Ishikawa (cell line): ENCODE measurements at regions not wholly inside any gene's neighbourhood (a gene's known extent, or its start where the extent isn't known, plus 50 kb on each side); places are given as distances from the start of the nearest gene placed in this dataset.

Source experiments
- CEBPB ChIP-seq: IDR thresholded peaks from 2 replicates; pipeline ENCODE4 v1.6.1; 2012
- CREB1 ChIP-seq: IDR thresholded peaks from 2 replicates; pipeline ENCODE4 v1.6.1; 2012; ENCODE audit warnings: low read depth
- EGR1 ChIP-seq: IDR thresholded peaks from 2 replicates; pipeline ENCODE4 v1.6.1; 2012
- EP300 ChIP-seq: IDR thresholded peaks from 2 replicates; pipeline ENCODE4 v1.6.1; 2012; ENCODE audit warnings: borderline replicate concordance
- FOXM1 ChIP-seq: IDR thresholded peaks from 2 replicates; pipeline ENCODE4 v1.6.1; 2012; ENCODE audit warnings: low read depth, borderline replicate concordance
- NFIC ChIP-seq: IDR thresholded peaks from 2 replicates; pipeline ENCODE4 v1.6.1; 2012
- RAD21 ChIP-seq: IDR thresholded peaks from 2 replicates; pipeline ENCODE4 v1.6.1; 2012; ENCODE audit warnings: low read depth
- TAF1 ChIP-seq: IDR thresholded peaks from 2 replicates; pipeline ENCODE4 v1.6.1; 2012; ENCODE audit warnings: low read depth, mild to moderate bottlenecking
- TCF12 ChIP-seq: IDR thresholded peaks from 2 replicates; pipeline ENCODE4 v1.6.1; 2012; ENCODE audit warnings: low read depth
- TEAD4 ChIP-seq: IDR thresholded peaks from 2 replicates; pipeline ENCODE4 v1.6.1; 2012
- YY1 ChIP-seq: IDR thresholded peaks from 2 replicates; pipeline ENCODE4 v1.6.1; 2012; ENCODE audit warnings: low read depth
- ZBTB7A ChIP-seq: IDR thresholded peaks from 2 replicates; pipeline ENCODE4 v1.6.1; 2012; ENCODE audit warnings: low read depth
- TF ChIP-seq, protein P1 (sequence below): IDR thresholded peaks from 2 replicates; pipeline ENCODE4 v1.6.1; 2012
- TF ChIP-seq, protein P2 (sequence below): IDR thresholded peaks from 2 replicates; pipeline ENCODE4 v1.6.1; 2012
- TF ChIP-seq, protein P3 (sequence below): IDR thresholded peaks from 2 replicates; pipeline ENCODE4 v1.6.1; 2012; ENCODE audit warnings: low read depth, mild to moderate bottlenecking

DNA sequence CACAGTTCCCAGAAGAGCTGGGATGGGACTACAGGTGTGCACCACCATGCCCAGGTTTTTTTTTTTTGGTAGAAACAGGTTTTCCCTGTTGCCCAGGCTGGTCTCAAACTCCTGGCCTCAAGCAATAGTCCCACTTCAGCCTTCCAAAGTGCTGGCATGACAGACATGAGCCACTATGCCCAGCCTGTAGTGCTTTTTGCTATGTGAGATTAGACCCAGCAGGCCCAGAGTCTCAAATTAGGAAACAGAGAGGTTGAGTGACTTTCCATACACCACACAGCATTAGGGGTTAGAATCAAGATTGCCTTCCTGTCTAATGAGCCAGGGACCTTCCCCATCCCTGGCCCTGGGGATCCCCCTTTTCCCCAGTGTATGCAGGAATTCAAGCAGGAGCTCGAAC is 90.8 kb upstream of the KCTD7 start:
- TF ChIP-seq TEAD4 (no peak), EP300 (no peak), CREB1 (no peak), CEBPB (no peak), YY1 (no peak), TCF12 (no peak), TAF1 (no peak), ZBTB7A (no peak), EGR1 (no peak), FOXM1 (no peak), RAD21 (no peak), NFIC (no peak)

DNA sequence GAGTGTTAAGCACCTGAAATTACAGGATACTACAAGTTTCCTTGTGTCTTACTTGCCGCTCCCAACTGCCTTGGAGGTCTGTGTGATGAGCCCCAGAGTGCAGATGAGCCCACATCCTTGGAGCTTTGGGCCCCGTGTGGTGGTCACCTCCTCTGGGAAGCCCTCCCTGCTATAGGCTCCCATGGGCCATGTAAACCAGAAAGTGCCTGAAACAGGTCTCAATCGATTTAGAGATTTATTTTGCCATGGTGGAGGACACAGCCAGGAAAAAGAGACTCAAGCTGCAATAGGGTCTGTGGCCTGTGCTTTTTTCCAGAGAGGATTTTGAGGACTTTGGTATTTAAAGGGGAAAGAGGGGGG is 89.4 kb upstream of the KCTD7 start:
- TF ChIP-seq TAF1 (no peak), YY1 (no peak), ZBTB7A (no peak), RAD21 (no peak), EP300 (no peak), CREB1 (no peak), TEAD4 (no peak), EGR1 (no peak), FOXM1 (no peak), TCF12 (no peak), CEBPB (no peak), NFIC (no peak)
- TF ChIP-seq, protein P1, sequence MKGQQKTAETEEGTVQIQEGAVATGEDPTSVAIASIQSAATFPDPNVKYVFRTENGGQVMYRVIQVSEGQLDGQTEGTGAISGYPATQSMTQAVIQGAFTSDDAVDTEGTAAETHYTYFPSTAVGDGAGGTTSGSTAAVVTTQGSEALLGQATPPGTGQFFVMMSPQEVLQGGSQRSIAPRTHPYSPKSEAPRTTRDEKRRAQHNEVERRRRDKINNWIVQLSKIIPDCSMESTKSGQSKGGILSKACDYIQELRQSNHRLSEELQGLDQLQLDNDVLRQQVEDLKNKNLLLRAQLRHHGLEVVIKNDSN: no peak
- TF ChIP-seq, protein P2, sequence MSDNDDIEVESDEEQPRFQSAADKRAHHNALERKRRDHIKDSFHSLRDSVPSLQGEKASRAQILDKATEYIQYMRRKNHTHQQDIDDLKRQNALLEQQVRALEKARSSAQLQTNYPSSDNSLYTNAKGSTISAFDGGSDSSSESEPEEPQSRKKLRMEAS: no peak
- TF ChIP-seq, protein P3, sequence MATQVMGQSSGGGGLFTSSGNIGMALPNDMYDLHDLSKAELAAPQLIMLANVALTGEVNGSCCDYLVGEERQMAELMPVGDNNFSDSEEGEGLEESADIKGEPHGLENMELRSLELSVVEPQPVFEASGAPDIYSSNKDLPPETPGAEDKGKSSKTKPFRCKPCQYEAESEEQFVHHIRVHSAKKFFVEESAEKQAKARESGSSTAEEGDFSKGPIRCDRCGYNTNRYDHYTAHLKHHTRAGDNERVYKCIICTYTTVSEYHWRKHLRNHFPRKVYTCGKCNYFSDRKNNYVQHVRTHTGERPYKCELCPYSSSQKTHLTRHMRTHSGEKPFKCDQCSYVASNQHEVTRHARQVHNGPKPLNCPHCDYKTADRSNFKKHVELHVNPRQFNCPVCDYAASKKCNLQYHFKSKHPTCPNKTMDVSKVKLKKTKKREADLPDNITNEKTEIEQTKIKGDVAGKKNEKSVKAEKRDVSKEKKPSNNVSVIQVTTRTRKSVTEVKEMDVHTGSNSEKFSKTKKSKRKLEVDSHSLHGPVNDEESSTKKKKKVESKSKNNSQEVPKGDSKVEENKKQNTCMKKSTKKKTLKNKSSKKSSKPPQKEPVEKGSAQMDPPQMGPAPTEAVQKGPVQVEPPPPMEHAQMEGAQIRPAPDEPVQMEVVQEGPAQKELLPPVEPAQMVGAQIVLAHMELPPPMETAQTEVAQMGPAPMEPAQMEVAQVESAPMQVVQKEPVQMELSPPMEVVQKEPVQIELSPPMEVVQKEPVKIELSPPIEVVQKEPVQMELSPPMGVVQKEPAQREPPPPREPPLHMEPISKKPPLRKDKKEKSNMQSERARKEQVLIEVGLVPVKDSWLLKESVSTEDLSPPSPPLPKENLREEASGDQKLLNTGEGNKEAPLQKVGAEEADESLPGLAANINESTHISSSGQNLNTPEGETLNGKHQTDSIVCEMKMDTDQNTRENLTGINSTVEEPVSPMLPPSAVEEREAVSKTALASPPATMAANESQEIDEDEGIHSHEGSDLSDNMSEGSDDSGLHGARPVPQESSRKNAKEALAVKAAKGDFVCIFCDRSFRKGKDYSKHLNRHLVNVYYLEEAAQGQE: no peak

DNA sequence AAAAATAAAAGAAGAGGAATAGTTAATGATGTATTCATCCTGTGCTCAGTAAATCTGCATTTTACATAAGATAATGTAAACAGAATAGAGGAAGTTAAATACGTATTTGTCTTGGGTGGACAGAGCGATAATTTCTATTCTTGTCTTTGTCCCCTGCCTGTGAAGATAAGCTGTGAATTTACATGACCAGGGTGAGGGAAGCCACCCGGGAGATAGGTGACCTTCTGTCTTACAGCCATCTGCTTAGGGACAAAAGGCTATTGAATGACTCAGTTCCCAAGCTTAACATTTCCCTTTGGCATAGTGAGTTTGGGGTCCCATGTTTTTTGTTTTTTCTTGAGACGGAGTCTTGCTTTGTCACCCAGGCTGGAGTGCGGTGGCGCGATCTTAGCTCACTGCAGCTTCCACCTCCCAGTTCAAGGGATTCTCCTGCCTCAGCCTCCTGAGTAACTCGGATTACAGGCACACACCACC is 88.7 kb upstream of the KCTD7 start:
- no peak for TF ChIP-seq ZBTB7A
- TF ChIP-seq TAF1: no peak
- no peak for TF ChIP-seq CREB1
- TF ChIP-seq FOXM1: no peak
- no peak for TF ChIP-seq TEAD4
- TF ChIP-seq, protein P1: no peak
- TF ChIP-seq YY1: no peak

DNA sequence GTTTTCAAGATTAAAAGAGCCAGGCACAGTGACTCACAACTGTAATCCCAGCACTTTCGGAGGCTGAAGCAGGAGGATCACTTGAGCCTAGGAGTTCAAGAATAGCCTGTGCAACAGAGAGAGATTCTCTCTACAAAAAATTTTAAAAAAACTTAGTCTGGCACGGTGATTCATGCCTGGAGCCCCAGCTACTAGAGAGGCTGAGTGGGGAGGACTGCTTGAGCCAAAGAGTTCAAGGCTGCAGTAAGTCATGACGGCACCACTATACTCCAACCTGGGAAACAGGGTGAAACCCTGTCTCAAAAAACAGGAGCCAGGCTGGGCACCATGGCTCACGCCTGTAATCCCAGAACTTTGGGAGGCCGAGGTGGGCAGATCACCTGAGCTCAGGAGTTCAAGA is 86.6 kb upstream of the KCTD7 start:
- TF ChIP-seq, protein P1: no peak
- TF ChIP-seq TAF1: no peak
- TF ChIP-seq CEBPB: no peak
- TF ChIP-seq TCF12: no peak
- no peak for TF ChIP-seq YY1
- TF ChIP-seq, protein P3: no peak
- TF ChIP-seq NFIC: no peak
- TF ChIP-seq TEAD4: no peak
- TF ChIP-seq, protein P2: no peak
- no peak for TF ChIP-seq CREB1
- TF ChIP-seq EGR1: no peak
- no peak for TF ChIP-seq ZBTB7A
- TF ChIP-seq EP300: no peak
- TF ChIP-seq FOXM1: no peak
- TF ChIP-seq RAD21: no peak

DNA sequence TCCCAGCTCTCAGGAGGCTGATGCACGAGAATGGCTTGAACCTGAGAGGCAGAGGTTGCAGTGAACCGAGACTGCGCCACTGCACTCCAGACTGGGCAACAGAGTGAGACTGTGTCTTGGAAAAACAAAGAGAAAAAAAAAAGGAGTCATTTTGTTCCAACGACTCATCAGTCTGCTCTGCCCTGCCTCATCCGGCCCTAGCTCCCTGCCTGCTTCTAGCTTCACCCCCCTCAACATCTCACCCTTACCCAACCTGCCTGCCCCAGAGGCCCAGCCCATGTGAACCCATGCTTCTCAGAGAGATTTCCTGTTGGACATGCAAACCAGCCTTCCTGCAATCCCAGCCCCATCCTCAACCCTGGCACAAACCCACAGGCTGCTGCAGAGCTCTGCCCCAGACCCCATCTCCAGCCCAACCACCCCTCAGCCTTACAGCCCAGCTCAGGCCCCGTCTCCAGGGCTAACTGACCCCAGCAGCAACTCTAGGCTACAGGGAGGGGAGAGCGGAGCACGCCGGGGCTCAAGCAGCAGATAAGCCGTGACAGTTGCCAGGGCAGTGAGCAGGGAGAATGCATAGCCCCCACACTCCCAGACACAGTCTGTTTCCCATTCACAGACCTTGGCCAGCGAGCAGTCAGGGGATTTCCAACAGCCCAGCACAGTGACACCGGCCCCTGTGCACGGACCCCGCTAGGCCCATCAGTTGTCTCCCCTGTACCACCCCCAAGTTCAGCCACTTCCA is 86.0 kb upstream of the KCTD7 start:
- TF ChIP-seq FOXM1 (no peak), ZBTB7A (no peak), CREB1 (no peak), EGR1 (no peak), CEBPB (no peak), TCF12 (no peak), TAF1 (no peak)
- TF ChIP-seq, protein P1: no peak
